CD4-positive, alpha-beta T cell treated with Interleukin-4 for 4 hours (primary cell): ENCODE measurements at regions not wholly inside any gene's neighbourhood (a gene's known extent, or its start where the extent isn't known, plus 50 kb on each side); places are given as distances from the start of the nearest gene placed in this dataset.

Source experiments
- DNase-seq: peaks from one replicate; pipeline ENCODE4 v3.0.0-alpha.2; 2020

GRCh38 chr1:58978096-58978495 lies 194.2 kb upstream of the JUN start:
- no peak for DNase-seq

GRCh38 chr1:58979086-58979485 lies 195.2 kb upstream of the JUN start:
- no peak for DNase-seq

- DNase-seq: no peak
These were observed 195.8 kb upstream of the JUN start for GRCh38 chr1:58979677-58980076.

GRCh38 chr1:58981392-58981791 lies 197.5 kb upstream of the JUN start:
- no peak for DNase-seq

- no peak for DNase-seq
These were observed 198.6 kb upstream of the JUN start for GRCh38 chr1:58982259-58982998.

GRCh38 chr1:58983162-58983561 lies 199.3 kb upstream of the JUN start:
- no peak for DNase-seq

GRCh38 chr1:58983633-58984245 lies 199.9 kb upstream of the JUN start:
- no peak for DNase-seq

- peak; percentile 14 for DNase-seq
These were observed 203.3 kb upstream of the JUN start for GRCh38 chr1:58986996-58987767.

GRCh38 chr1:58988752-58989151 lies 204.9 kb upstream of the JUN start:
- no peak for DNase-seq

- DNase-seq: no peak
These were observed 206.0 kb upstream of the JUN start for GRCh38 chr1:58989845-58990244.

GRCh38 chr1:58991305-58991704 lies 207.5 kb upstream of the JUN start:
- DNase-seq: no peak

GRCh38 chr1:58992643-58993042 lies 208.8 kb upstream of the JUN start:
- no peak for DNase-seq

GRCh38 chr1:58993403-58993802 lies 209.6 kb upstream of the JUN start:
- no peak for DNase-seq

- no peak for DNase-seq
These were observed 210.8 kb upstream of the JUN start for GRCh38 chr1:58994664-58995063.

GRCh38 chr1:58996341-58997059 lies 212.7 kb upstream of the JUN start:
- DNase-seq: no peak

- no peak for DNase-seq
These were observed 213.2 kb upstream of the JUN start for GRCh38 chr1:58997060-58997411.

- no peak for DNase-seq
These were observed 213.8 kb upstream of the JUN start for GRCh38 chr1:58997637-58998036.

GRCh38 chr1:58999676-59000075 lies 215.8 kb upstream of the JUN start:
- no peak for DNase-seq

- no peak for DNase-seq
These were observed 220.9 kb upstream of the JUN start for GRCh38 chr1:59004755-59005154.

- peak; percentile 21 for DNase-seq
These were observed 221.8 kb upstream of the JUN start for GRCh38 chr1:59005491-59006288.

- DNase-seq: no peak
These were observed 222.4 kb upstream of the JUN start for GRCh38 chr1:59006289-59006658.

- DNase-seq: no peak
These were observed 223.1 kb upstream of the JUN start for GRCh38 chr1:59006932-59007331.

- DNase-seq: no peak
These were observed 223.6 kb upstream of the JUN start for GRCh38 chr1:59007429-59007819.
